CD4-positive, alpha-beta T cell (primary cell): ENCODE measurements at regions not wholly inside any gene's neighbourhood (a gene's known extent, or its start where the extent isn't known, plus 50 kb on each side); places are given as distances from the start of the nearest gene placed in this dataset.

ENCODE experiments used
- ATAC-seq: fragments of 200-7000 bp; cut with Tn5 transposase; one replicate; pipeline ENCODE4 v1.10.0; 2022; ENCODE audit warnings: mild to moderate bottlenecking; ENCODE audit not compliant: poor library complexity
- CTCF ChIA-PET: fragments of 350-600 bp; sonication (Branson Sonifier 250); formaldehyde crosslinking; loops from one replicate; lab custom pipeline; 2021; ENCODE audit warnings: antibody characterized with exemption, inconsistent platforms; lab: Charles Lee
- POLR2A ChIA-PET: fragments of 350-600 bp; sonication (Branson Sonifier 250); formaldehyde crosslinking; loops from one replicate; lab custom pipeline; 2021; ENCODE audit warnings: antibody characterized with exemption, inconsistent platforms; lab: Charles Lee
- DNase-seq, 14 experiments: peaks; one replicate each; pipeline ENCODE4 v3.0.0-alpha.2; 2013 to 2020; ENCODE audit warnings: mixed read lengths in 2 of 14
- H3K27ac ChIP-seq, 2 donors: one replicate each; pipeline versions ENCODE4 v1.5.1 to v1.7.0; 2013; ENCODE audit warnings: low read length in 2 of 2, low read depth in 1 of 2, mild to moderate bottlenecking in 1 of 2
- H3K27me3 ChIP-seq, 2 experiments: 1 replicate in 1 of 2; 2 replicates in 1 of 2; pipeline versions ENCODE4 v1.6.1 to v1.7.0; 2013; ENCODE audit warnings: low read length in 2 of 2, control low read depth in 1 of 2, mild to moderate bottlenecking in 1 of 2, moderate library complexity in 1 of 2; ENCODE audit not compliant: insufficient read depth in 2 of 2, control insufficient read depth in 1 of 2
- H3K36me3 ChIP-seq: one replicate; pipeline ENCODE4 v1.6.1; 2013; ENCODE audit warnings: low read length, control low read depth; ENCODE audit not compliant: insufficient read depth
- H3K4me1 ChIP-seq: one replicate; pipeline ENCODE4 v1.6.1; 2013; ENCODE audit warnings: low read length, control low read depth; ENCODE audit not compliant: insufficient read depth
- H3K4me3 ChIP-seq: one replicate; pipeline ENCODE4 v1.5.1; 2013; ENCODE audit warnings: mild to moderate bottlenecking, low read length, moderate library complexity
- H3K9me3 ChIP-seq, 2 experiments: 1 replicate in 1 of 2; 2 replicates in 1 of 2; pipeline versions ENCODE4 v1.6.1 to v1.7.0; 2013; ENCODE audit warnings: low read length in 2 of 2, mild to moderate bottlenecking in 2 of 2, control low read depth in 1 of 2, moderate library complexity in 1 of 2; ENCODE audit not compliant: control insufficient read depth in 1 of 2, insufficient read depth in 1 of 2
- H3K27ac Mint-ChIP-seq: one replicate; pipeline ENCODE4 v1.8.0; 2020; ENCODE audit warnings: mixed read lengths
- H3K27me3 Mint-ChIP-seq: one replicate; pipeline ENCODE4 v1.8.0; 2021; ENCODE audit warnings: mixed read lengths
- H3K36me3 Mint-ChIP-seq: one replicate; pipeline ENCODE4 v1.8.0; 2021; ENCODE audit warnings: low read depth, mixed read lengths
- H3K4me1 Mint-ChIP-seq: one replicate; pipeline ENCODE4 v1.8.0; 2021; ENCODE audit warnings: low read depth, mixed read lengths
- H3K4me3 Mint-ChIP-seq: one replicate; pipeline ENCODE4 v1.8.0; 2020; ENCODE audit warnings: mild to moderate bottlenecking, mixed read lengths
- H3K9me3 Mint-ChIP-seq: one replicate; pipeline ENCODE4 v1.8.0; 2020; ENCODE audit warnings: mixed read lengths
- intact Hi-C, 2 experiments: fragments of 100-400 bp; cut with DNase I in 1 of 2; cut with micrococcal nuclease in 1 of 2; formaldehyde crosslinking; loops; one replicate each; pipeline versions ENCODE4 v1.15.1 to v1.9.0; 2023 to 2025; cut with DNase I, micrococcal nuclease
- TF ChIP-seq, protein P1 (sequence below): fragments of 200-600 bp; IDR thresholded peaks from one replicate; pipeline ENCODE4 v1.8.0; 2022; ENCODE audit warnings: antibody characterized with exemption, mild to moderate bottlenecking

DNA sequence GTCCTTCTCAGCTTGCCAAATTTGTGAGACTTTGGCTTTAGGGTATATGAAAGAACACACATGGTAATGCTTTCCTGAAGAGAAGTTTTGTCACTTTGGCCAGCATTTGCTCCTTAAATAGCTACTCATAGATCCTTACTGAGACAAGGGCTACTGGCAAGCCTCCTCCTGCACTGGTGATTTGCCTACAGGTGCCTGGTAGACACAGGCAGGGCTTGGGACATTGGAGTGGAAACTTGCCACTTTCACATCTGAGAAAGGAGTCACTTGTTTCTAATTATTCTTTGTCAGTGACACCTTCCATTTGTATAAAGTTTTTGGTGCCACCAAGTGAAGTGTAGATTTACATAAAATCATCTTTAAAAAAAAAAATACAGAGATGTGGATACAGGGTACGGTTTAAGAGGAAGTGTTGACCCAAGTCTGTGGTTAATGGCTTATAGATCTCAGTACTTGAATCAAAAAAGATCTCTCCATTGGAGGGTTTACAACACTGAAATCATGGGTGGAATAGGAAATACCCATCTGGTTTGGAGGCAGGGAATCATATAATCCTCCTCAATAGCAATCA lies 132.8 kb upstream of the GADL1 start:
- ChIA-PET CTCF (no interaction called here), POLR2A (no interaction called here)
- intact Hi-C loops: no loop called here
- Histone ChIP-seq H3K4me3 (no peak overlapping the region), H3K9me3 (peaks cover 0 to 8% of the 10 kb centered on the region in 2 experiments), H3K27ac (no peak overlapping the region), H3K27me3 (no peaks in the 10 kb centered on the region), H3K36me3 (no peaks in the 10 kb centered on the region), H3K4me1 (no peaks in the 10 kb centered on the region)
- no peak overlapping the region for H3K4me3 Mint-ChIP-seq
- ATAC-seq (no peak), DNase-seq (no peak)
- TF ChIP-seq, protein P1, sequence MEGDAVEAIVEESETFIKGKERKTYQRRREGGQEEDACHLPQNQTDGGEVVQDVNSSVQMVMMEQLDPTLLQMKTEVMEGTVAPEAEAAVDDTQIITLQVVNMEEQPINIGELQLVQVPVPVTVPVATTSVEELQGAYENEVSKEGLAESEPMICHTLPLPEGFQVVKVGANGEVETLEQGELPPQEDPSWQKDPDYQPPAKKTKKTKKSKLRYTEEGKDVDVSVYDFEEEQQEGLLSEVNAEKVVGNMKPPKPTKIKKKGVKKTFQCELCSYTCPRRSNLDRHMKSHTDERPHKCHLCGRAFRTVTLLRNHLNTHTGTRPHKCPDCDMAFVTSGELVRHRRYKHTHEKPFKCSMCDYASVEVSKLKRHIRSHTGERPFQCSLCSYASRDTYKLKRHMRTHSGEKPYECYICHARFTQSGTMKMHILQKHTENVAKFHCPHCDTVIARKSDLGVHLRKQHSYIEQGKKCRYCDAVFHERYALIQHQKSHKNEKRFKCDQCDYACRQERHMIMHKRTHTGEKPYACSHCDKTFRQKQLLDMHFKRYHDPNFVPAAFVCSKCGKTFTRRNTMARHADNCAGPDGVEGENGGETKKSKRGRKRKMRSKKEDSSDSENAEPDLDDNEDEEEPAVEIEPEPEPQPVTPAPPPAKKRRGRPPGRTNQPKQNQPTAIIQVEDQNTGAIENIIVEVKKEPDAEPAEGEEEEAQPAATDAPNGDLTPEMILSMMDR: no peak
- H3K36me3 Mint-ChIP-seq: no peaks in the 10 kb centered on the region
- peaks cover 10% of the 10 kb centered on the region for H3K9me3 Mint-ChIP-seq
- H3K27me3 Mint-ChIP-seq: no peaks in the 10 kb centered on the region
- no peak overlapping the region for H3K27ac Mint-ChIP-seq
- H3K4me1 Mint-ChIP-seq: no peaks in the 10 kb centered on the region

DNA sequence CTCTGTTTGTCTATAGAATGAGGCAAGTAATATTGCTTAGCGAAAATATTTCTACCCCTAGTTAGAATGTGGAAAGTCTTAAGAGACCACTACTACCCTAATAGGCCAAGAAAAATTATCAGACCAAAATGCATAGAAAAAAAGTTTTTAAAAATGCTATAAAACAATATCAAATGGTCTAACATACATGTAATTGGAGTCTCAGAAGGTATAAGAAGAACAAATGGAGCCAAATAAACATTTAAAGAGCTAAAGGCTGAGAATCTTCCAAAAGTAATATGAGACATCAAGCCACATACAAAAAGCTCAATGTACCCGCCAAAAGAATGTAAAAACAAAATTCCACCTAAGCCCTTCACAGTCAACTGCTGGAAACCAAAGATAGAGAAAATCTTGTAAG lies 133.5 kb upstream of the GADL1 start:
- H3K27ac Mint-ChIP-seq: no peak overlapping the region
- peaks cover 10% of the 10 kb centered on the region for H3K9me3 Mint-ChIP-seq
- no peak for DNase-seq
- no peaks in the 10 kb centered on the region for H3K4me1 Mint-ChIP-seq
- no peaks in the 10 kb centered on the region for H3K36me3 ChIP-seq
- POLR2A ChIA-PET: no interaction called here
- no peaks in the 10 kb centered on the region for H3K27me3 Mint-ChIP-seq
- no peak for ATAC-seq
- no peaks in the 10 kb centered on the region for H3K27me3 ChIP-seq
- H3K4me3 Mint-ChIP-seq: no peak overlapping the region
- no peaks in the 10 kb centered on the region for H3K36me3 Mint-ChIP-seq
- CTCF ChIA-PET: no interaction called here
- TF ChIP-seq, protein P1: no peak
- H3K4me1 ChIP-seq: no peaks in the 10 kb centered on the region
- H3K9me3 ChIP-seq: peaks cover 0 to 8% of the 10 kb centered on the region in 2 experiments
- intact Hi-C loops: no loop called here
- H3K4me3 ChIP-seq: no peak overlapping the region
- no peak overlapping the region for H3K27ac ChIP-seq

DNA sequence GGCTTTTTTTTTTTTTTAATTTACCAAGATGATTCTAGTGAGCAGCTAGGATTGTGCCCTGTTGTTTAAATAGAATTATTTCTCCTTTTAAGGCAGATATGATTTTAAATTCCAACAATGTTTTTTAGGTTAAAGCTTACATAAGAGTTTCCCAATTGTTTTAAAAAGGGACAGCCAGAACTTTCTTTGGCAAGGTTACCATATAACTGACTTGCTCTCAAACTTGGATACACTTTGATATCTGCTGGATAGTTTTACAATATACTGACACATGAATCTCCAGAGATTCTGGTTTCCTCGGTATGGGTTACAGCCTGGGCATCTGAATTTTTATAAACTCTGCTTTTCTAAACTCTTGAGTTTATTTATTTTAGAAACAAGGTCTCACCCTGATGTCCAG lies 134.3 kb upstream of the GADL1 start:
- H3K9me3 Mint-ChIP-seq: peaks cover 10% of the 10 kb centered on the region
- no peaks in the 10 kb centered on the region for H3K36me3 Mint-ChIP-seq
- Histone ChIP-seq H3K4me1 (no peaks in the 10 kb centered on the region), H3K27me3 (no peaks in the 10 kb centered on the region), H3K36me3 (no peaks in the 10 kb centered on the region), H3K27ac (no peak overlapping the region), H3K4me3 (no peak overlapping the region), H3K9me3 (peaks cover 0 to 8% of the 10 kb centered on the region in 2 experiments)
- H3K27me3 Mint-ChIP-seq: no peaks in the 10 kb centered on the region
- ChIA-PET CTCF (no interaction called here), POLR2A (no interaction called here)
- H3K4me3 Mint-ChIP-seq: no peak overlapping the region
- H3K4me1 Mint-ChIP-seq: no peaks in the 10 kb centered on the region
- ATAC-seq (no peak), DNase-seq (no peak)
- H3K27ac Mint-ChIP-seq: no peak overlapping the region
- intact Hi-C loops: no loop called here
- TF ChIP-seq, protein P1: no peak
